Hematopoietic multipotent progenitor cell treated with erythropoietin and hydrocortisone succinate and interleukin-3 and kit ligand, for 4 days (in vitro differentiated cells): ENCODE measurements at regions not wholly inside any gene's neighbourhood (a gene's known extent, or its start where the extent isn't known, plus 50 kb on each side); places are given as distances from the start of the nearest gene placed in this dataset.
"Not testable (repeated sequence)": the region's sequence is repeated elsewhere in the genome, so short reads cannot be mapped to it uniquely, and the experiment has no call there.

Source experiments
- DNase-seq: peaks from one replicate; pipeline ENCODE4 v3.0.0-alpha.2; 2015

GRCh38 chr3:35216501-35217266 is 422.6 kb upstream of the ARPP21 start:
- no peak for DNase-seq

DNA sequence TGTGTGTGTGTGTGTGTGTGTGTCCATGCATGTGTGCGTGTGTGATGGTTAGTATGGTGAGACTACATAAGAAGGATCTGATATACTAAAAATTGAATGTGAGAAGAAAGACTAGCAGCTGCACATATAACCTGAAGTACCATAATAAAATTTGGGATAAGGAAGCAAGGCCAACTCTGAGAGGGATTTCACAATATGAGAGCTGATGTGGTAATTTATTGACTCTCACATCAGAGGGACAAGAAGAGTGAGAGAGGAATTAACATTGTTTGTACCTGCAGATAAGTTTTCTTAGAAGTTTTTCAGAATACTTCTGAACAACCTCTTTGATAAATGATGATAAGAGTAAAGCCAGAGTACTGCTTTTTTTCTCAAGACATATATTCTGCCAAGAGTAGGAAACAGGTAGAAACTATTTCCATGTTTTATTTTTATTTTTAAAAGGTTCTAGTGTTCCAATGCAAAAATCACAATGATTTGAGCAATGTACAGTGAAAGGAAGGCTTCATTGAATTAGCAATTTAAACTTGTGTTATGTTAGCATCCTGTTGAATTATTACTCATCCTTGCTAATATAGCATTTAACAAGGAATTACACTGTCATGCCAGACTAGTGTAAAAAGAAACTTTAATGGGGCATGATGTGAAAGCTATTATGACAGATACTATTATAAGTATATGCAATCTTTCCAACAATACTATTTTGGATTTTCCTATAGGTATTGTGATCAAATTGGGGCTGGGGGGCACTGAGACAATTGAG is 415.5 kb upstream of the ARPP21 start:
- no peak for DNase-seq

GRCh38 chr3:35224565-35225295 is 414.6 kb upstream of the ARPP21 start:
- DNase-seq, result no peak

DNA sequence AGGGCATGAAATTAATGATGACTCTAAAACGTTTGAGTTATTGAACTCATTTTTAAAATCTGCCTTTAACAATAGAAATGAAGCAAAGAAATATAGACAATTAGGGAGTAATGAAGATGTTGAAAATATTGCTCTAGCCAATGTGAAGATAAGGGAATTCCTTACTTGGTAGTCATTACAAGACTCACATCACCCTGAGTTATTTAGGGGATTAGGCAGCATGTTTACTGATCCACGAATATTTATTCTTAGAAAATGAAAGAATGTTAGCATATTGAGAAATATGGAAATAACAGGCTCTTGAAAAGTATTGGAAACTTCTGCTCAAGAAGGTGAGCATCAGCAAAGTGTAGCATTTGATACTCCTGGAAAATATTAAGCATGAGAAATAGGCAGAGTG is 398.1 kb upstream of the ARPP21 start:
- no peak for DNase-seq

DNA sequence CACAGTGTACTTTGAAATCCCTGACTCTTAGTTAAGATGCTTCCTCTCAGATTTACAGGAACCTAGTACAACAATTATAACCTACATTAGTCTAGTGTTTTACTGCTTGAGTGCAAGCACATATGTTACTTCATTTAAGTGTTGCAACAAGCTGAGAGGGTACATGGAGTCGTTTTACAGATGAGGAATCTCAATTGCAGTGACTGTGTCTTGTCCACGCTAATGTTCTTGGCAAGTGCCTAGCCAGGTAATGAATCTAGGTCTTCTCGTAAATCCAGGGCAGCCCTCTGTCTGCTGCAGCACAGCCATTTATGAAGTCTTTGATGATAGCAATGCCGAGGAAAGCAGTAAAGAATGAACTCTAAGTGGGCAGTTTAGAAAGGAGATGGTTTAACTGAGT is 384.4 kb upstream of the ARPP21 start:
- no peak for DNase-seq

DNA sequence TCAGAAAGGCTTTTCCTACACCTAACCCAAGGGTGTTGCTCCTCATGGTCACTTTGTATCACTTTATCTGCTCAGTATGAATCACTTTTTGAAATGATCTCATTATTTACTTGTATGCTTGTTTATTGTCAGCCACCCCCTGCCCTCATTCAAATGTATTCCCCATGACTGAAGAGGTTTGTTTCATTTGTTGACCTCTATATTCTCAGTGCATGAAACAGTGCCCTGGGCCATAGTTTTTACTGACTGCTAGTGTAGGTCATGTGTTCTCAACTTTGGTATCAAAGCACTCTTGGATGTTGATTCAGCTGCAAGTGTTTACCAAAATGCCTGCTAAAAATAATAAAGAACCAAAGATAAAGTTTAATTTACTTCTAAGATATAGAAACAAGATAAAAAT is 381.7 kb upstream of the ARPP21 start:
- no peak for DNase-seq

DNA sequence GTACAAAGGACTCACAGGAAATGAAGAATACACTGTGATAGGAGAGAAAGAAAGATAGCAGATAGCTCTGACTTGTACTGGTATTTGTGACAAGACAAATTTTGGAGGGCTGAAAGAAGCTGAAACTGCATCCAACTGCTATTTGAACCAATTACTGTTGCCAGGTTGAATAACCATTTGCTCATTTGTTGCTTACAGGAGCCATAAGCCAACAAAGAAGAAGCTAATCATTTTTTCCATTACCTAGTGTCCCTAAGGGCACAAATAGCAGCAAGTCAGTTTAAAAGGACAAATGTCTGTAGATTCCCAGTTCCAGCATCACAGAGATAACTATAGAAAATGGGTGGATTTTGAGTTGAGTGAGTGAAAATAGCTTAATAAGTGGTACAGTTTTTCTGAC is 376.9 kb upstream of the ARPP21 start:
- no peak for DNase-seq

DNA sequence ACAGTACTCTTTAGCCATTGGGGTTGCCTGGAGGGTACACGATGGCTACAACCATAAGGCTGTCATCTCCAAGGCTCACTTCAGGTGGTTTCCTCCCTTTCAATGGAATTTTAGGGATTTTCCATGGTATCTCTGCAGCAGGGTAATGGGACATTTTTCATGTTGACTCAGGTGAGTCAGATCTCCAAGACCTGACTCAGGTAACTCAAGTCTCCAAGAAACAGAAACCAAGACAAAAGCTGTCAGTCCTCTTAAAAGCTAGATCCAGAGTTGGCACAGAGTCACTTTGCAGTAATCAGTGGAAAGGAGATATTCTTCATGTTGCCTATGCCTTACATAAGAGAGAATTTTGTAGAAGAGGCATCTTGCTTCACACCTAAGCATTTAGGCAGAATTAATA is 375.8 kb upstream of the ARPP21 start:
- DNase-seq, result no peak

DNA sequence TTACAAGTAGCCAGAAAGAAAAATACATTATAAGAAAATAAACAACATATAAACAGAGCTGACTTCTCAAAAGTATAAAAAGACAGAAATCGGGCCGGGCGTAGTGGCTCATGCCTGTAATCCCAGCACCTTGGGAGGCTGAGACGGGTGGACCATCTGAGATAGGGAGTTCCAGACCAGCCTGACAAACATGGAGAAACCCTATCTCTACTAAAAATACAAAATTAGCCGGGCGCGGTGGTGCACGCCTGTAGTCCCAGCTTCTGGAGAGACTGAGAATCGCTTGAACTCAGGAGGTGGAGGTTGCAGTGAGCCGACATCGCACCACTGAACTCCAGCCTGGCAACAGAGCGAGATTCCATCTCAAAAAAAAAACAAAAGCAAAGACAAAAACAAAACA is 373.3 kb upstream of the ARPP21 start:
- DNase-seq, result not testable (repeated sequence)

DNA sequence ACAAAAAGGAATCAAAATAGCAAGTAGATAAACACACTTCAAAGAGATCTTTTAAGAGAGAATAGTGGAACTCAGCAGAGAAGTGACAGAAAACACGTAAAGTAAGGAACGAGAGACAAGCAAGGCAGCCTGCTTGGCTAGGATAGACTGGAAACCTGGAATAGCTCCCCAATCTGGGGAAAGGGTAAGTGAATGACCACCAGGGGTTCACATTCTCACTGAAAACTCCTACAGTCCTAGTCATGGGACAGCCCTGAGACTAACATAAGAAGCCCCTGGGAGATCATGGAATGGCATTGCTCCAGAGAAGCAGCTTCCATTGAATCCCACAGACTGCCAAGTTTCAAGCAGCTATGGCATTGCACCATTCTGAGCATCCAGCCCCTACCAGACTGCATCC is 363.6 kb upstream of the ARPP21 start:
- no peak for DNase-seq

DNA sequence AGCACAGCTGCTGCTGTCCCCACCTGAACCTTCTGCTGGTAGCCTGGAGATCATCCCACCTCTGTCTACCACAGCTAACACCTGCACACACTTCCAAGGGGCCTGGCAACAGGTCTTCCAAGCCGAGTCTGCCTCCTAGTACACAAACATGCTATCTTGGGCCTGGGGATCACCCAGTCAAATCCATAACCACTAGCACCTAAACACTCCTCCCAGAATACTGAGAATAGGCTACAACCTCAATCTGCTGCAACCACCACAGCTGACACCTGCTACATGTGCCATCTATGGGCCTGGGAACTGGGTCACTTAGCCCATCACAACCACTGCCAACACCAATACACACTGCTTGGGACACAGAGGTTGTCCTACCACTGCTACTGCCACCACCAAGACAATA is 362.8 kb upstream of the ARPP21 start:
- DNase-seq, result no peak

- DNase-seq, result no peak
Observed at GRCh38 chr3:35291471-35292236, 347.7 kb upstream of the ARPP21 start.

DNA sequence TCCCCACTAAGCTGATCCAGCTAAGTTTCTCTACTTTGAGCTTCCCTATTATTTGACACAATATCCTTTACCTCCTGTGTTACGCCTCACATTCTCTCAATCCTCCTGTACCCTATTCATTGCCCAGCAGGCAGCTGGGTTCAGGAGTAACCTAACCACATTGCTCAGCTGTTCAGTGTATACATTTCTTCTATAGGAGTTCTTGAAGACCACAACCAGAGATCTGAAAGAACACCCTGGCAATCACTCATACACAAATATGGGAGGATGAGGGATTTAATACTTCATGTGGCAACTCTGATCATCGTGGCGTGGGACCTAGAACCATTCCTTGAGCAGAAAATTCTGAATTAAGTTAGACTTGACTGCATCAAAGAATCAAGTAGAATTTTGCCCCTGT is 346.8 kb upstream of the ARPP21 start:
- no peak for DNase-seq

GRCh38 chr3:35295906-35296305 is 343.4 kb upstream of the ARPP21 start:
- DNase-seq, result no peak

GRCh38 chr3:35296533-35296932 is 342.8 kb upstream of the ARPP21 start:
- DNase-seq, result no peak

GRCh38 chr3:35296944-35297343 is 342.4 kb upstream of the ARPP21 start:
- not testable (repeated sequence) for DNase-seq

DNA sequence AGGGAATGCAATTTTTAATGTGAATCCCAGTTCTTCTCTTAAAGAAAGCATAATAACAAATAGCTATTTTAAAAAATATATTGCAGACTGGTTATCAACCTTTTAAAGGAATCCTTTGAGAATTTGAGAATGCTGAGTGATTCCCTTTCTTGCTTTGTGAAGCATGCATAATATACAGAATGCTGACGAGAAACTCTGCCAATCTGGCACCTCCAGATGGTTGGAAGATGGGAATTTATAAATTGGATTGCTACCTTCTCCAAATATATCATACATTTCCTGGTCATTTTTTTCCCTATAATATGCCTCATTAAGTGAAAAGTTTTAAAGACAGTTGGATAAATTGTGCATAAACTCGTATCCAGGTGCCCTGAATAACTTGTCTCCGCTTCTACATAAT is 333.9 kb upstream of the ARPP21 start:
- DNase-seq, result no peak

- DNase-seq, result no peak
Observed at GRCh38 chr3:35307296-35307695, 332.0 kb upstream of the ARPP21 start.

- not testable (repeated sequence) for DNase-seq
Observed at GRCh38 chr3:35316841-35317240, 322.5 kb upstream of the ARPP21 start.

GRCh38 chr3:35320646-35321407 is 318.5 kb upstream of the ARPP21 start:
- DNase-seq, result no peak

DNA sequence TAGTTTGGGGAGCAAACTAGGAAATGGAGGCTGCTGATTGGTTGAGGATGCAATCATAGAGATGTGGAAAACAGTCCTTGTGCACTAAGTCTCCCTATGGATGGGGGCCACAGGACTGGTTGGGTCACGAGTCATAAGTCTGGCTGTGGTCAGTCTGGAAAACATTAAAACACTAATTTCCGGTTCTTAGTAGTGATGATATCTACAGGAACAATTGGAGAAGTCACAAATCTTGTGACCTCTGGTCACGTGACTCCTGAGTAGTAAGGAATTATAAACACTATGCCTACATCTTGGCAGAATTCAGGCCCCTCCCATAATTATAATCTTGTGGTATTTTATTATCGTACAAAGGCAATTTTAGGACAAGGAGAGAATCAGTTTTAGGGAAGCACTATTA is 317.3 kb upstream of the ARPP21 start:
- DNase-seq, result no peak

DNA sequence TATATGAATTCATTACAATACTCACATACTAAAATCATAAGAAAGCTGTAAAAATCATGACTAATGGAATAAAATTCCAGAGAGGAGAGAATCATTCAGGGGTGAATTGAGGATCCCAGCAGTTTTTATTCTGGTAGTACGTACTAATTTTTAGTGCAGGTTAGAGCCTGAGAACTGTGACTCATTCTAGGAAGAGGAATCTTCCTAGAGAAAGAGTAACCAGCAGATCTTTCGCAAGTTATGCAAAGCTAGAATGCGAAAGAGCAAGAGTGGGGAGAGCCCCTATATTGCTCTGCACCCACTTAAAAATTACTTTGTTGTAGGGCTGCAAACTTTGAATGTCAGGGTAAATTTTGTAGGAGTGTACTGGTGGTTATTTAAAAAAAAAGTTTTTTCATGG is 303.6 kb upstream of the ARPP21 start:
- no peak for DNase-seq
